Ascending aorta (tissue), 2 donors: ENCODE measurements at regions not wholly inside any gene's neighbourhood (a gene's known extent, or its start where the extent isn't known, plus 50 kb on each side); places are given as distances from the start of the nearest gene placed in this dataset.

Experiments used
- DNase-seq, 2 donors: peaks; one replicate each; pipeline ENCODE4 v3.0.0-alpha.2; 2019; ENCODE audit warnings: low spot score in 2 of 2
- H3K27ac ChIP-seq, 2 donors: fragments of 200-600 bp; sonication (generic); one replicate each; pipeline ENCODE4 v1.5.1; 2016 to 2017; ENCODE audit warnings: mild to moderate bottlenecking in 1 of 2
- H3K27me3 ChIP-seq: fragments of 200-600 bp; sonication (generic); one replicate; pipeline ENCODE4 v1.5.1; 2017
- H3K36me3 ChIP-seq, 2 donors: fragments of 200-600 bp; sonication (generic); one replicate each; pipeline ENCODE4 v1.5.1; 2016
- H3K4me1 ChIP-seq, 2 donors: fragments of 200-600 bp; sonication (generic); one replicate each; pipeline ENCODE4 v1.5.1; 2016 to 2017; ENCODE audit warnings: mild to moderate bottlenecking in 1 of 2
- H3K4me3 ChIP-seq, 2 donors: fragments of 200-600 bp; sonication (generic); one replicate each; pipeline ENCODE4 v1.5.1; 2016 to 2017; ENCODE audit warnings: mild to moderate bottlenecking in 1 of 2
- H3K9me3 ChIP-seq, 2 donors: fragments of 200-600 bp; sonication (generic); one replicate each; pipeline ENCODE4 v1.5.1; 2016
- CTCF ChIP-seq, 3 experiments: fragments of 200-600 bp in 2 of 3; fragments of 450-650 bp in 1 of 3; sonication (generic) in 2 of 3; IDR thresholded peaks; one replicate each; pipeline ENCODE4 v1.5.1; 2016 to 2019; ENCODE audit warnings: antibody characterized with exemption in 3 of 3, mild to moderate bottlenecking in 1 of 3, moderate library complexity in 1 of 3
- intact Hi-C: fragments of 100-400 bp; cut with DNase I; formaldehyde crosslinking; loops from one replicate; pipeline ENCODE4 v1.15.1; 2023

- no peaks in the 10 kb centered on the region for H3K36me3 ChIP-seq
- no peak for TF ChIP-seq CTCF (IDR thresholded peaks at IDR 0.05)
- H3K4me3 ChIP-seq: no peak overlapping the region
- no peaks in the 10 kb centered on the region for H3K4me1 ChIP-seq
- no peaks in the 10 kb centered on the region for H3K9me3 ChIP-seq
- intact Hi-C loops: no loop called here
- no peak overlapping the region for H3K27ac ChIP-seq
- no peak for DNase-seq
- no peaks in the 10 kb centered on the region for H3K27me3 ChIP-seq
These were observed 905.7 kb upstream of the TENM4 start for GRCh38 chr11:80346353-80347059.

- intact Hi-C loops: no loop called here
- Histone ChIP-seq H3K27ac (no peak overlapping the region), H3K36me3 (no peaks in the 10 kb centered on the region), H3K9me3 (no peaks in the 10 kb centered on the region), H3K4me1 (no peaks in the 10 kb centered on the region), H3K27me3 (no peaks in the 10 kb centered on the region), H3K4me3 (no peak overlapping the region)
- no peak for TF ChIP-seq CTCF (IDR thresholded peaks at IDR 0.05)
- no peak for DNase-seq
These were observed 902.6 kb upstream of the TENM4 start for GRCh38 chr11:80343436-80343835.

GRCh38 chr11:80338231-80338630 is 897.4 kb upstream of the TENM4 start:
- Histone ChIP-seq H3K9me3 (no peaks in the 10 kb centered on the region), H3K27ac (no peak overlapping the region), H3K4me1 (no peaks in the 10 kb centered on the region), H3K27me3 (no peaks in the 10 kb centered on the region), H3K4me3 (no peak overlapping the region), H3K36me3 (no peaks in the 10 kb centered on the region)
- no peak for DNase-seq
- intact Hi-C loops: no loop called here
- TF ChIP-seq CTCF (IDR thresholded peaks at IDR 0.05): no peak

- Histone ChIP-seq H3K4me3 (no peak overlapping the region), H3K4me1 (no peaks in the 10 kb centered on the region), H3K27me3 (no peaks in the 10 kb centered on the region), H3K9me3 (no peaks in the 10 kb centered on the region), H3K36me3 (no peaks in the 10 kb centered on the region), H3K27ac (no peak overlapping the region)
- no peak for TF ChIP-seq CTCF (IDR thresholded peaks at IDR 0.05)
- DNase-seq: no peak
- intact Hi-C loops: no loop called here
These were observed 890.9 kb upstream of the TENM4 start for GRCh38 chr11:80331694-80332093.

GRCh38 chr11:80330264-80330663 is 889.4 kb upstream of the TENM4 start:
- no peak overlapping the region for H3K27ac ChIP-seq
- intact Hi-C loops: no loop called here
- no peaks in the 10 kb centered on the region for H3K4me1 ChIP-seq
- DNase-seq: no peak
- no peaks in the 10 kb centered on the region for H3K9me3 ChIP-seq
- no peaks in the 10 kb centered on the region for H3K36me3 ChIP-seq
- no peaks in the 10 kb centered on the region for H3K27me3 ChIP-seq
- no peak for TF ChIP-seq CTCF (IDR thresholded peaks at IDR 0.05)
- no peak overlapping the region for H3K4me3 ChIP-seq

GRCh38 chr11:80328774-80329173 is 887.9 kb upstream of the TENM4 start:
- intact Hi-C loops: no loop called here
- Histone ChIP-seq H3K36me3 (no peaks in the 10 kb centered on the region), H3K27me3 (no peaks in the 10 kb centered on the region), H3K4me3 (no peak overlapping the region), H3K9me3 (no peaks in the 10 kb centered on the region), H3K4me1 (no peaks in the 10 kb centered on the region), H3K27ac (no peak overlapping the region)
- TF ChIP-seq CTCF (IDR thresholded peaks at IDR 0.05): no peak
- no peak for DNase-seq
